NCI-H510A (cell line): ENCODE measurements at regions not wholly inside any gene's neighbourhood (a gene's known extent, or its start where the extent isn't known, plus 50 kb on each side); places are given as distances from the start of the nearest gene placed in this dataset.

Experiments used
- DNase-seq: peaks from one replicate; lab custom pipeline; 2025; lab: John Stamatoyannopoulos, UW

GRCh38 chr13:26941345-26942174, 181.0 kb upstream of the GPR12 start:
- no peak for DNase-seq

- DNase-seq = no peak
These were observed 173.5 kb upstream of the GPR12 start for GRCh38 chr13:26934096-26934495.

GRCh38 chr13:26932465-26932864, 171.9 kb upstream of the GPR12 start:
- DNase-seq = no peak

GRCh38 chr13:26929971-26930730, 169.6 kb upstream of the GPR12 start:
- DNase-seq = peak; percentile 28

- no peak for DNase-seq
These were observed 166.9 kb upstream of the GPR12 start for GRCh38 chr13:26927511-26927910.

GRCh38 chr13:26926371-26926770, 165.8 kb upstream of the GPR12 start:
- no peak for DNase-seq

- DNase-seq = no peak
These were observed 163.4 kb upstream of the GPR12 start for GRCh38 chr13:26923824-26924605.

DNA sequence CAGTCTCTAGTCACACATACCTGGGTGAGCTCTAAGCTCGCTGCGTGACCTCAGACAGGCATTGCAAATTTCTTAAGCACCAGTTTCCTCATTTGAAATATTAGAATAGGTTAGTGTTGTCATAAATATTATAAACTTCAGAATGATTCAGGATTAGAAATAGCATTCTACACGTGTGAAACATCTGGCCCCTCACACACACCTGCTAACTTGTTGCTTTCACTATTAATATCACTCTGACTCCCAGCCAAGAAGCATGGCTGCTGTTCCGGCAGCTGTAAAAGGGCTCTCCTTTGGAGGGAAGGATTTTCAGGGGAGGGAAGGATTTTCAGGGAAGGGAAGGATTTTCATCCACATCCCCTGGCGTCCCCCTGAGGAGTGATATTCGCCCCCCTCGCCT, 161.3 kb upstream of the GPR12 start:
- no peak for DNase-seq

GRCh38 chr13:26920614-26921355, 160.2 kb upstream of the GPR12 start:
- no peak for DNase-seq

DNA sequence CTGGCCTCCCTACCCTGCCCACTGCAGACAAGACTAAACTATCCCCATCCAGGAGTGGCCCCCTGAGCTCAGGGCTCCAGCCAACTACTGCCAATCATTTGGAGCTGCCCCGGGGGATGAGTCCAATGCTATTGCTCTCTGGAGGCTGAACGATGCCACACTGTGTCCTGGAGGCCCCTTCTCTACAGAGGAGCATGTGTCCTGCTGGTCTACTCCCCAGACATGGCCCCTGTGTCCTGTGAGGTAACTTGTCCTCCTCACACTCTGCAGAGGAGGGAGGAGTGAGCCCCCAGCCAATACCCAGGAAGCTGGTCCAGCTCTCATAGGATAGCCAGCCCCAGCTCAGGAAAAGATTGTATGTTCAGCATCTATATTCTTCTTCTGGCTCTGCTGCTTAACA, 159.1 kb upstream of the GPR12 start:
- no peak for DNase-seq

DNA sequence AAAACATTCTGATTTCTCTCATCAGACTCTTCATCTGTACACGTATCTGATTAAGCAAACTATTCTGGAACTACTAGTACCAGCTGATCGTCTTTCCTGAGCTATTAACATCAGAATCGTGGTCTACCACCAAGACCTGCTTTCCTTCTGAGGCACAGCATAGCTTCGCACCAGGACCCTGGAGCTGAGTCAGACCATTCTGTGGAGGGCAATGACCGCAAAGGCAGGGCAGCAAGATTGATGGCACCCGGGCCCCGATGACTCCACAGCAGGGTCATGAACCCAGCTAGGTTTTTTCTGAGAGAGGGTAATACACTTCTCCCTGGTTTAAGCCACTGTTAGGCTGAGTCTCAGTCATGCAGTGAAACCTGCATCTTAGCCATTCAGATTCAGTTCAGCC, 158.7 kb upstream of the GPR12 start:
- no peak for DNase-seq

- DNase-seq = peak; percentile 48
These were observed 154.0 kb upstream of the GPR12 start for GRCh38 chr13:26914624-26915023.

GRCh38 chr13:26914148-26914547, 153.6 kb upstream of the GPR12 start:
- DNase-seq = no peak

DNA sequence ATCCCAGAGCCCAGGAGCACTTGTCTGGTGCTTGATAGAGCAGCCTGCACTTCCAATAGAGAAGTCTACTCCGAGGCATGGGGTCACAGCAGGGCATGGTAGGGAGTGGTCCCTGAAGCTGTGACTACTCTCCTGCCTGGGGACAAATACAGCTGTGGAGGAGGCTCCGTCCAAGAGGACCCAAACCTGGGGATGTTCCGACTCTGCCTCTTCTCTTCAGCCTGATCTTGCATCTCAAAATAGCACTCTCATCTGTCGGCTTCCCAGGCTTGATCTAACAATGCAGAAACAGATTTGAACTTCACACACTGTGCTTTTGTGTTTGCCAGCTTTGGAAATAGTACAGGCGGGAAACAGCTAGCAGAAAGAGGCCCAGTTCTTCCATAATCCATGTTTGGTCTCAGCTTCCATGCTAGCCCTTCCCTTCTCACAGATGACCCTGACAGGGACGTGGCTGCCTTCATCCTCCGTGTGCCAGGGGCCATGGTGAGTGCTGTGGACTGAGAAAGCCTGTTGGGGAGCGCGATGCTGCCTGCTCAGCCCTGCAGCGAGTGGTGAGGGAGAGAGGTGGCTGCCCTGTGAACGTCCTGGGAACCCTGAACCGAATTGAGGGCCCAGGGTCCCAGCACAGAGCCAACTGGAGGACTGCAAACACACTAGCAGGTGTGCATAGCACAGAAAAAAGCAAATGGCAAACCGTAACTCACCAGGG, 150.3 kb upstream of the GPR12 start:
- no peak for DNase-seq

- DNase-seq = no peak
These were observed 148.9 kb upstream of the GPR12 start for GRCh38 chr13:26909477-26909876.

GRCh38 chr13:26908126-26908525, 147.5 kb upstream of the GPR12 start:
- no peak for DNase-seq

DNA sequence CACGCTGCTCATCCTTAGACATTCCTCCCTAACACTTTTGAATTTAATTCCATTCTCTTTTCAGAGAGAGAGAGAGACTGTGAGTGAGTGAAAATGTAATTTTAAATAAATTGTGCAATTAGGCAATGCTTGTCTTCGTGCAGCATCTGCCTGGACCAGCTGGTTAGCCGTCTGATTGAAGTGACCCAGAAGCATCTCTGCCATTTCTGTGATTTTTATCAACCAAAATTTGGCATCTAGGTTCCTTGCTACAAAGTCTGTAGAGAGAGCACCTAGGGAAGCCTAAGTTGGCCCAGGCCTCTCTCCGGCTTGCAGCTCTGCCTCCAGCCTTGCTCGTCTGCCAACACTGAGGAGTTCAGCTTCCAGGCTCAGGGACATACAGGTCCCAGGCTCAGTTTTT, 138.6 kb upstream of the GPR12 start:
- DNase-seq = no peak

- no peak for DNase-seq
These were observed 137.3 kb upstream of the GPR12 start for GRCh38 chr13:26897706-26898550.

DNA sequence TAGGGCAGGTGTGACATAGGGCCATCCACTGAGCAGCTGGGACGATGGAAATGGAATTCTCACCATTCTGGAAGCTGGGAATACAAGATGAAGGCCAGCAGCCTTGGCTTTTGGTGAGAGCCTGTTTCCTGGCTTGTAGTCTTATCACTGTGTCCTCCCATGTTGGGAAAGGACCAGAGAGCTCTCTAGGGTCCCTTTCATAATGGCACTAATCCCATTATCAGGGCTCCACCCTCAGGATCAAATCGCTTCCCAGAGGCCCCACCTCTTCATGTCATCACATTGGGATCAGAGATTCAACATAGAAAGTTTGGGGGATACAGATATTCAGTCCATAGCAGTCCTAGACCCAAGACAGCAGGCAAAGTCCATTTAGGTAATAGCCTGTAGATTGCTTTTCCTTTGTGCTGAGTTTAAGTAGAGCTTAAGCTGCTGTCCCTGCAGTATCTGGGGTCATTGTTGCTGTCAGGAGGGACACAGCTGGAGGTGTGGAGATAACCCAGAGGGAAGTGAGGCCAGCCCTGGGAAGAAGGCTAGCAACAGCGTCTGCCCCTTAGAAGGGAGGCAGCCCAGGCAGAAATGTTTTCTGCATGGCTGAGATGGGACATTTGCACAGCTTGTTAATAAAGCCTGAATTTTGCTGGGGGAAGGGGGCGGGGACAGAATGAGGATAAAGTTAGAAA, 136.5 kb upstream of the GPR12 start:
- DNase-seq = no peak
